Ecto neural progenitor cell (in vitro differentiated cells): ENCODE measurements at regions not wholly inside any gene's neighbourhood (a gene's known extent, or its start where the extent isn't known, plus 50 kb on each side); places are given as distances from the start of the nearest gene placed in this dataset.
"Not testable (repeated sequence)": the region's sequence is repeated elsewhere in the genome, so short reads cannot be mapped to it uniquely, and the experiment has no call there.

Source experiments
- DNase-seq: peaks from one replicate; pipeline ENCODE4 v3.0.0-alpha.2; 2018; ENCODE audit warnings: low spot score

DNA sequence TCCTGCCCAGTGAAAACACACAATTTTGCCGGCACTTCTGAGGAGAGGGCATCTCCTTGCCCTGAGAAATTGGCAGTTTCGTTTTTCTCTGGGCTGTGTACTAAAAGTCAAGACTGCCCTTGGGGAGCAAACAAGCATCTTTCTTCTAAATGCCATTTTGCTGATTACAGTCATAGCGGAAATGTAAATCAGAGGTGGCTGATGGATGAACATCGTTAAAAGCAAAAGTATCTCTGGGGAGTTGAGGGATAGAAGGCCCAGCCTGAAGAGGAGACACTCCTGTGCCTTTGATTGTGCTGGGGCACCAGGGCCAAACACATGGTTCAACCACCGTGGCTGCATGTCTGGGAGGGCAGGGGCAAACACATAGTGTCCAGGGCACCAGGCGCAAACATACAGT lies 49.8 kb downstream of the ABCC12 start:
- no peak for DNase-seq

DNA sequence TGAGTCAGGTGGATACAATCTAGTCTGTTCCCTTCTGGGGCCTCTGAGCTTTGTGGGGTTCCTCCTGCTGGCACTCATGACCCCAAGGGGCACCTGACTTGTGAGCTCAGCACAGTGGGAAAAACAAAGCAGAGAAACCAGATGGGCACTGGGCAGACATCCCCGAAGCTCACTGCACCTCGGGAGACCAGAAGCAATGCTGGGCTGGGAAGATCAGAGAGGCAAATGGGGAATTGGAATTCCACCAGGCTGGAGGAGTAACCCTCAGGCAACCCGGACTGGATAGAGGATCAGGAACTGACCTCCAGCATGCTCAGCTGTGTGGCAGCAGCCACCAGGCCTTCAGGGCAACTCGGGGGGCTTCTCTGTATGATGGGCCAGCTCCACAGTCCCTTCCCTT lies 50.3 kb downstream of the ABCC12 start:
- no peak for DNase-seq

DNA sequence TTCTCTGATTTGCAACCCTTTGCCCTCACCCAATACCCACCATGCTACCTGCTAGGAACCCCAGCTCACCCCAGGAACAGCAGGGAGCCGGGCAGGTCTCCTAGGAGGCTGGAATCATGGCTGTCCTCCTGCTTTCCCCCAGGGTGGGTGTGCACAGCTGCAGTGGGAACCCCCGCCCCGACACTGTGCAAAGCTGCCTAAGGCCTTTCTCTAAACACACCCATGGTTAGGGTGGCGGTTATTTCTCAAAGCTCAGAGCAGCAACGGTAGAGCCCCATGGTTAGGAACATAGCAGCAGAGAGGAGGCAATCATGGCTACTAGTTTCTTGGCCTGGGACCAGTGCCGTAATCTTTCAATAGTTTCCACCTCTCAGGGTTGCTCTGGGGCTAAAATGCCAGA lies 52.2 kb downstream of the ABCC12 start:
- DNase-seq: no peak

DNA sequence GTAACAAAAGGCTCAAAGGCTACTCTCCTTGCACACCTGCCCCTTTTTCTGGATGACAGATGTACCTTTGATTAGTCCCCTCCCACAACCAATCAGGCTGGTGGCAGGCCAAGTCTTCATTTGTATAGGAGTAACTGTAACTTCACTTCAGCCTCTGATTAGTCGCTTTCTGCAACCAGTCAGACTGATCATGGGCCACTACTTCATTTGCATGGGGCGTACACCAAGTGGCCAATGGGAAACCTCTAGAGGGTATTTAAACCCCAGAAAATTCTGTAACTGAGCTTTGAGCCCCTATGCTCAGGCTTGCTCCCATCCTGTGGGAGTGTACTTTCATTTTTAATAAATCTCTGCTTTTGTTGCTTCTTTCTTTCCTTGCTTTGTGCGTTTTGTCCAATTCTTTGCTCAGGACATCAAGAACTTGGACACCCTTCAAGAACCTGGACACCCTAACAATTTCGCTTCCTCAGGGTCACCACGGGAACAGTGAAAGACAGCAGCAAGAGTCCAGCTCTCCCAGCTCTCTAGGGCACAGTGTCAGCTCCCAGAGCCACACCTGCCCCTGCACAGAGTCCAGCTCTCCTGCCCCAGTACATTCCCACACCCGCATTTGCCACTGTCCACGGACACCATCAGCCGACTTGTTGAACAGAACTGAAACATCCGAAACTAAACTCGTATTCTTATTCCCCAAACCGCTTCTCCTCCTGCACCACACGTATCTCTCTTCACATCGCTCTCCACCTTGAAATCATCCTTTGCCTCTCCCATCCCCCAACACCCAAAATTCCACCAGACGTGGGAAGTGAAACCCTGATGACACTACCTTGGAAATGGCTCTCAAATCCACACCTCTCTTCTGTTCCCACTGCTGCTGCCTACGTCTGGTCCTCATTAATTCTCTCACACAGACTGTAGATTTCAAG lies 53.4 kb downstream of the ABCC12 start:
- no peak for DNase-seq

DNA sequence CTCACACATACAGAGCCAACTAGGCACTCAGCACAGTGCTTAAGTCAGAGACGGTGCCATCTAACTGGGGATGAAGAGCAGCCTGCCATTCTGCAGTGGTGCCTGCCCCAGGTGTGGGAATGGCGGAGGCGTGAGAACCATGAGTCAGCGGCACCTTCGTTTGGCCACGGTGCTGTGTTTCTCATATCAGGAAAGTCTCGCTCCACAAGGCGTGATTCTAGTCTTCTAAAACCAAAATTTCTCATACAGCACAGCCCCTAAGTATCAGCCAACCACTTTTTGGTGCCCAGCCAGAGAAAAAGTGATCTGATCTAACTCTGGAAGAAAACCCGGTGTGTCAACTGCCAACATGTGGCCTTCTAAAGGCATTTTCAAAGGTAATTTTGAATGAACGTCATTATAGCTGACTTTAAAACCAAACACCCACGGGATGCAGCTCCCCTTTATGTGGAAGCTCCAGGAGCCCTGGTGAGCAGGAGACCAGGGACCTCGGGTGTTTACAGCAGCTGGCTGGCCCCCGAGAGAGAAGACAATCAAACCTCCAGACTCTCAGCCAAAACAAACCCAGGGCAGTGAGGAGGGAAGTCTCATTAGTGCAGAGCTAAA lies 54.6 kb downstream of the ABCC12 start:
- no peak for DNase-seq

DNA sequence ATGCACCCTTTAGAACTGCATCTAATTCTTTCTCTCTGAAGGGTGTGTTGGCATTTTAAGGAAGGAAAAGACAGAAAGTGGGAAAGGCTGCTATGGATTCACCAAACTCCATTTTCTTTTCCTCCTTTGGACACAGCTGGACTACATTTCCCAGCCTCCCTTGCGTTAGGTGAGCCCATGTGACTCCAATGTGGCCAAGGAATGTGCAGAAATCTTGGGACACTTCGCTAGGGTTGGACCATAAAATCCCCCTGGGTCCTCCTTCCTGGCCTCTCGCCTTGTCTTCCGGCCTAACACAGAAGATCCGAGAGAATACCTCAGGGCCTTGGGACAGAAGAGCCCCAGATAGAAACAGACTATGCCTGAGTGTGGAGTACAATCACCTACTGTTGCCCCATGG lies 56.3 kb downstream of the ABCC12 start:
- DNase-seq: no peak

DNA sequence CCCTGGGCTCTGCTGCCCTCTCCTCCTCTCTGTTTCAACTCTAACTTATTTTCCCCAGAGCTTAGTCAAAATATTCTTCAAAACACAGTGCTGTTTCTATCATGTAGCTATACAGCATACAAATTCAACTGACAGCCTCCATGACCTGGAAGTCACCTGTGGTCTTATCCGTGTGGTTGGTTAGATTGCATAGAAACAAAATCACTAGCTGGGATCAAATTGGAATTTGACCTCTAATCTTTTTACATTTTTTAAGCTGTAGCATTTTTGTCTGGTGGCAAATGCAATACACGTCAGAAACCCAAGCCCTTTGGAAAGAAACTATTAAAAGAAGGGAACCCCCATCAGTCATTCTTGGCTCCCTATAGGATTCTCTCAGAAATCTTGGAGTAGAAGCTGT lies 57.3 kb downstream of the ABCC12 start:
- no peak for DNase-seq

DNA sequence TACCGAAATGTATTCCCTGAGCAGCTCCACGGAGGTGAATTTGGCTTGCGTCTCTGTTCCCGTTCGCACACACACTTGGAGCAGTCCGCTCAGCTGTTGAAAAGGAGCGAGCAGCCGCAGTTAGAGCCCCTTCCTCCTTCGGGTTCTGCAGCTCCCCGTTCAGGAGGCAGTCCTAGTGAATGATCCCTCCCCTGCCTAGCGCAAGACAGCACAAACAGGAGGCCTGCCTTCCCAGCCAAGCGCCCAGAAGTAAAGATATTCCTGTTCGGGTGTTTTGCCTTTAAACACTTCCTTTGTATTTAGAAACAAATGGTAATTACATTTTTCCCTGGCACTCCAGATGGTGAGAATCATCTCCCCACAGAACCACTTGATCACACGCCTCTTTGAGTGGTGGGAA lies 64.7 kb downstream of the ABCC12 start:
- DNase-seq: no peak

DNA sequence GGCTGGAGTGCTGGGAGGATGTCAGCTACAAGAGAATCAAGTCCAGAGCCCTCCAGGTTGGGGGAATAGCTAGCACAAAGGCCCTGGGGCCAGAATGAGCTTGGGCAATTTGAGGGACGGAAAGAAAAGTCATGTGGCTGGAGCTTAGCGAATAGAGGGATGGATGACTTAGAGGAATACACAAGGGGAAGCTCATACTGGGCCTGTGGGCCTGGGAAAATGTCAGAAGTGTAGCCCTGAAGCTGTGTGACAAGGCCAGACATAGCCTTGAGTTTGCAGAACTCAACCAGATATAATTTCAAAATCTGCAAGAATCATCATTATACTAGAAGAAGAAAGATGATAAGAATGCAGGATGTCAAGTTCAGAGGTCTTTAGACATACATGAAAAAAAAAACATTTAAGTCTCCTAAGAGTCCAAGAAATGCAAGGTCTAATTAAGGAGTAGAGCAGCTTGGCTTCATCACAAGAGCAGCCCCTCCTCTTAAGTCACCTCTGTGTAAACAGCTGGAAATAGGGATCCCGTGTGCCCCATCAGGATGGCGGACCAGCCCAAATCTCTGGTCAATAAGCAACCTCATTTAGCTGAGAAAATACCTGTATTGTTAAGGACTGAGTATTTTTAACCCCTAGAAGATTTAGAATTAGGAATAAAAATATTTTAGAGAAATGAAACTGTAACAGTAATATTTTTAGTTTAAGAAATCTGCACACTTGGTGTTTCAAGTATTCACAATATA lies 66.6 kb downstream of the ABCC12 start:
- DNase-seq: no peak

DNA sequence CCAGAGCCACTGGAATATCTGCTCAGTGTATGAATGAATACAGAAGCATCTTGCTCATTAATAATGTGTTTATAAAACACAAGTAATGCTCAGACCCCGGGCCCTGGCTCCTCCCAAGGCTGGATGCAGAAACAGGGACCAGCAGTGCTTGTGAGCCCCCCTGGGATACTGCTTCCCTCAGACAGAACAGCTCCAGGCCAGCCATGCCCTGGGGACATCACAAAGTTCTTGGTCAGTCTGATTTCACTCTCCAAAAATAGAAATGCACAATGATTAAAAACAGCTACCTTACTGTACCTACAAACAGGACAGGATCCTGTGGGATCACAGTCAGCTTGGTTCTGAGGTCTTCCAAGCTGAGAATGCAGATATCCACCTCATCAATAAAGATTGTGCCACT lies 68.2 kb downstream of the ABCC12 start:
- DNase-seq: no peak

DNA sequence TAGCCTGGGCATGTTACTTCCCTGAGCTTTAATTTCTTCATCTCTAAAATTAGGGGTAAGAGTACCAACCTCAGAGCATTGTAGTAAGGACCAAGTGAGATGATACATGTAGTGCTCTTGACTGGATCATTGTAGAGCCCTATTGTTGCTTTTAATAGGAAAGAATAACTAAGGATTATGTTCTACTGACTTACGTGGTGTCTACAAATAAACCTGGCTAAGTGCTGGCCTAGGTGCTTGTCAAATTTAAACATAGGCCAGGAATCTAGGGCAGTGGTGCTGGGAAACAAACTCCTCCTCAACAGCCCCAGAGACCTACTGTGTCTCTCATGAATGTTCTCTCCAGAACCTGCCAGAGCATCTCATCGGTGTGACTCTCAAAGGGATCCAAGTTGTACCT lies 69.4 kb downstream of the ABCC12 start:
- no peak for DNase-seq

DNA sequence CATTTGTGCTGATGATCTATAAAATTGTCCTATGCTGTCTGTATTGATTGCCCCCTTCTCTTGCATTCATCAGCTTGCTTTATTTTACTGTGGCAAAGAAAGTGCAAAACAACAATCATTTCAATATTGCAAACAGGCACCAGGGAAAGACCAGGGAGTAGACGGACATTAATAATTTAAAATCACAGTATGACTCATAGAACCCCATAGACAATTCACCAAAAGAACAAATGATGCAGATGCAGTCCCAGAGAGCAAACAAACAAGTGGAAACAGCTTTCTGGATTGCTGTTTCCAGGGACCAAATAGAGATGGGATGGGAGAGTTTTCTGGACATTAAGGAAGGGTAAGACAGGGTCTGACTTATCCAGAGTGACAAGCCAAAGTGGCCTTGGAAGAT lies 70.1 kb downstream of the ABCC12 start:
- no peak for DNase-seq

DNA sequence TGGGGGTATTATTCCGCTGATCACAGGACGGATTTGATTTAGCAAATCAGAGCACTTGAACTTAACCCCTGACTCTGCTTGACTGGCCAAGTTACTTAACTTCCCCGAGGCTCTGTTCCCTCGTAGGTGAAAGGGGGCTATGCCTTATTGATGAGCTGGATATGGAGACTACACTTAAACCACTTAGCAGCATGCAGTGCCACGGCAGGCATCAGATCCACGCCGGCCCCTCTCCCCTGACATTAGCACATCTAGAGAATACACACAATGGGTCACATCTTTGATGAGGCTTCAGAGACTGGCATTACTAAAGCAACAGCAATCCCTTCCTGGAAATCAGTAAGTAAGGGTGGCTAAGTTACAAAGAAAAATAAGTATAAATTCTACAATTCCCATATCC lies 71.0 kb downstream of the ABCC12 start:
- DNase-seq: no peak

DNA sequence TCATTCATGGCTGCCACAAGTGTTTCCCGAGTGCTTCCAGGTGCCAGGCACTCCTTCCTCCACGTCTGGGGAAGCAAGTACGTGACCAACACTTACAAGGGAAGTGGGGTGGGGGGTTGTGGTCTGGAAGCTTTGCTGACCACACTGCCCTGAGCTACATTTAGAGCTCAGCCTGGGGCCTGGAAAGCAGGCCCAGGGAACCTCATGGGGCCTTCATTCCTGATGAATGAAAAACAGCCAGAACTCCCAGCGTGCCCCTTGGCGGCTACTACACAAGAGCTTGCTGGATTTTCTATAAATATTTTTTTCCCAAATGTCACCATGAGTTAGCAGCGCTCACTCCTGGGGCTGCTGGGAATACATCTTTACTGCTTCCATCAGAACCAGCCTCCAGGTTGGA lies 73.3 kb downstream of the ABCC12 start:
- DNase-seq: no peak

DNA sequence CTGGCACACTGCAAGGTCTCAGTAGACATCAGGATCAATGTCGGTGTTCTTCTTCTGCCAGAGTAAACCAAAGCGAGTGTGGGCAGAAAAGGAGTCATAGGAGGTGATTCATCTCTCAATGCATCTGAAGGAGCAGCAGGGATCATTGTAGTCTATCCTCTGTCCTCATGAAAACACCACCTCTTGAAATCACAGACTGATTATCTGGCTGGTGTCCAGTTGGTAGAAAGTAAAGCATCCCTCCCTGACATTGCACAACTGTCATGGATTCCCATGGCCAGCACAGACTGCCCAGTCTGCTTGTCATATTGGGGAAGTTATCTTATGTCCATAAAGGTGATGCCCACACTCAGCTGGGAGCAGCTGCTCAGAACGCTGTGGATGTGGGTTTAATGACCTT lies 74.1 kb downstream of the ABCC12 start:
- no peak for DNase-seq

DNA sequence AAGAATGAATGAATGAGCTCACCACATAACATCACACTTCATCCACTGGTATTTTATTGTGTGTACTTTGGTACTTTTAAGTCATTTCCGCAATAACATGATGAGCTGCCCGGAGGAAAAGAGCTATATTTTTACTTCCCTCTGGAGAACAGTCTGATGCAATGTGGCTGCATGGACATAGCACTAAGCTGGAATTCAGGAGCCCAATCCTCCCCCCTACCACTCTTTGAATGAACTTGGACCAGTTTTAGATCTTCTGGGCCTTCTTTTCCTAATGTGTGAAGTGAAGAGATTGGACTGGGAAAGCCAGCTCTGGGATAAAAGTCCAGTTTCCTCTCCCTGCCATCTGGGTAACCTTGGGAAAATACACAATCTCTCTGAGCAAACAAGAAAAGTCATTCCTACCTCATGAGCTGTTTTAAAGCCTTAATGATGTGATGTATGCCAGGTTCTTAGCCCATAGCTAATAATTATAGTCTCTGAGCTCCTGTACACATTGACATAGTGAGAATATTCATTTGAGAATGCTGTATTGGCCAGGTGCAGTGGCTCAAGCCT lies 79.3 kb downstream of the ABCC12 start:
- no peak for DNase-seq

DNA sequence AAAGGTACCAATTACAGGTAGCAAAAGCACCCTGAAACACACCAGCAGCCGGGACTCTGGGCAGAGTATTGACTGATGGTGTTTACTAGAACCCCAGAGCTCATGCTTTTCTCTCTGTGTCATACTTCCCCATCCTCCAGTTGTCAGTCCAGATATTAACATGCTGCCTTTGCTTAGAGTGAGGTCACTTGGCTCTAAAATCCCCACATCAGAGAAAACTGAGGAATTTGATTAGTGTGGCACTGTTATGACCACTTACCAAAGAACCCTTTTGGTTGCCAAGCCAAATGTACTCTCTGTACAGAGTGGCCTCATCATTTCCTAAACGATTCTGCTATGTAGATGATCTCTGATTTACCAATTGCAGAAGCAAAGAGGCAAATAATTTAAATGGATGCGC lies 80.4 kb downstream of the ABCC12 start:
- no peak for DNase-seq

DNA sequence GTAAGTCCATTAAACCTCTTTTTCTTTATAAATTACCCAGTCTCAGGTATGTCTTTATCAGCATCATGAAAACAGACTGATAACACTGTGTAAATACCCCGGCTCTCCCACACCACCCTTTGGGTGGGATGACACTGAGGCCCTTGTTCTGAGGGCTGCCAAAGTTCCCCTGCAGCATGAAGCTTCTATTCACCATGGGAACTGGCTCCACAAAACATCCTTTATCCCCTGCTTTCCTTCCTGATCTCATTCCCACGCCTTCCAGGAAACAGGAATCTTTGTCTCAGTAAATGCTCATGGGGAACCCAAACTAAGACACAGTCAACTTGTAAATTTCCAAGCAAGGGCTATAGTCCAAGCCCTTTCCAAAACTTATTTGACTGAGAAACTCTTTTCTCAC lies 88.4 kb downstream of the ABCC12 start:
- DNase-seq: no peak

DNA sequence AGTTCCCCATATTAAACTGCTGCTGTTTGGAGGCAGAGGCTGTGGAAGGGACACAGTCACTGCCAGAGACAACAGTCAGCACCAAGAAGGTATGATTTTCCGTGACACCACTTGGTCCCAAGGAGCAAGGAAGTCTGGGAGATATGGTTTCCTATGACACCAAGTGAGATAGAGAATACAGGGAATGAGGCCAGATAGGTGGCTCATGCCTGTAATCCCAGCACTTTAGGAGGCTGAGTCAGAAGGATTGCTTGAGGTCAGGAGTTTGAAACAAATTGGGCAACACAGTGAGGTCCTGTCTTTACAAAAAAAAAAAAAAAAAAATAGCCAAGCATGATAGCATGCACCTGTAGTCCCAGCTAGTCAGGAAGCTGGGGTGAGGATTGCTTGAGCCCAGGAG lies 90.8 kb downstream of the ABCC12 start:
- no peak for DNase-seq

DNA sequence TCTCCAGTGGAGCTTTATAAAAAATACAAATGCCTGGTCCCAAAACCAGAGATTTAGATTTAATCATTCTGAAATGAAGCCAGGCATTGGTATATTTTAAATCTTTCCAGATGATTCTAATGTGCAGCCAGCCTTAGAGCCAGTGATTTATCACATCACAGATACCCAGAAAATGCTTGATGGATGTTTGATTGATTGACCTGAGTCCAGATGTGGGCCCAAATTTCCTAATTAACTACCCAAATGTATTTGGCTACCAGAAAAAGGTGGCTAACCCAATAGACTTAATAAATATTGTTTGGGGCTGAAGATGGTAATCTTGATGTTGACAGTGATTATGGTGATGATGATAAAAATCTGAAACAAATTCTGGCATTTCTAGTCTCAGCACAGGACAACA lies 93.1 kb downstream of the ABCC12 start:
- no peak for DNase-seq

DNA sequence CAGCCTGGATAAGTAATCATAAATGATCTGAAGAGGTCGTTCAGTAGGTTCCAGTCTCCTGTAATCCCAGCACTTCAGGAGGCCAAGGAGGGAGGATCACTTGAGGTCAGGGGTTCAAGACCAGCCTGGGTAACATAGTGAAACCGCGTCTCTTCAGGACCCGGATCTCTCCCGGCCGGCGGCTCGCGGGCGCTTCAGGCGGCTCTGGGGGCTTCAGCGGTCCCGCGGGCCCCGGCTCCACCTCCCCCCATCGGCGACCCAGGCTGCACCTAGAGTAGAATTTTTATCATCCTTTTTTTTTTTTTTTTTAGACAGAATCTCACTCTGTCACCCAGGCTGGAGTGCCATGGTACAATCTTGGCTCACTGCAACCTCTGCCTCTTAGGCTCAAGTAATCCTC lies 95.9 kb downstream of the ABCC12 start:
- DNase-seq: no peak

DNA sequence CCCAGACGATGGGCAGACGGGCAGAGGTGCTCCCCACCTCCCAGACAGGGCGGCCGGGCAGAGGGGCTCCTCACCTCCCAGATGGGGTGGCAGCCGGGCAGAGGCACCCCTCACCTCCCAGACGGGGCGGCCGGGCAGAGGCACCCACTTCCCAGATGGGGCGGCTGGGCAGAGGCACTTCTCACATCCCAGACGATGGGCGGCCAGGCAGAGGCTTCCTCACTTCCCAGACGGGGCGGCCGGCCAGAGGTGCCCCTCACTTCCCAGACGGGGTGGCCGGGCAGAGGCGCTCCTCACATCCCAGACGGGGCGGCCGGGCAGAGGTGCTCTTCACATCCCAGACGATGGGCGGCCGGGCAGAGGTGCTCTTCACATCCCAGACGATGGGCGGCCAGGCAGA lies 96.6 kb downstream of the ABCC12 start:
- not testable (repeated sequence) for DNase-seq

DNA sequence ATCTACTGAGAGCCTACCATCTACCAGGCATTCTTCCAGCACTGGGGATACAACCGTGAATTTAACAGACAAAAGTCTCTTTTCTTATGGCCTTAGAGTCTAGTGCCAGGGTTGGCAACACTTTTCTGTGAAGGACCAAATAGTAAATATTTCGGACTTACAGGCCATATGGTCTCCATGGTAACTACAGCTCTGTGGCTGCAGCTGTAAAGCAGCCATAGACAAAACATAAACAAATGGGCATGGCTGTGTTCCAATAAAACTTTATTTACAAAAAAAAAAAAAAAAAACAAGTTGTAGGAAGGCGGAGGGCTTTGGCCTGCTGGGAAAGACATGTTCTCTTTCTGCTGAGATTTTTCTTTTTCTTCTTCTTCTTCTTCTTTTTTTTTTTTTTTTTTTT lies 98.7 kb downstream of the ABCC12 start:
- no peak for DNase-seq
